ENCODE measurements at regions not wholly inside any gene's neighbourhood (a gene's known extent, or its start where the extent isn't known, plus 50 kb on each side); places are given as distances from the start of the nearest gene placed in this dataset.

- H3K4me1 Mint-ChIP-seq, result no peaks in the 10 kb centered on the region
- H3K36me3 ChIP-seq, result no peaks in the 10 kb centered on the region
- no peak for DNase-seq (ENCODE audit: low spot score)
- no peaks in the 10 kb centered on the region for H3K9me3 ChIP-seq (ENCODE audit: low read depth)
- no peaks in the 10 kb centered on the region for H3K79me2 ChIP-seq (ENCODE audit: low read depth)
- no peaks in the 10 kb centered on the region for H3K4me1 ChIP-seq
- no peak overlapping the region for H3K4me3 Mint-ChIP-seq
- no peak overlapping the region for H3K4me2 ChIP-seq
- H3K27ac Mint-ChIP-seq, result no peak overlapping the region
- peaks cover 3% of the 10 kb centered on the region for H3K9me3 Mint-ChIP-seq
- H3K27ac ChIP-seq, result no peak overlapping the region
- no peak overlapping the region for H2AFZ ChIP-seq (replicated peaks)
- no peaks in the 10 kb centered on the region for H3K36me3 Mint-ChIP-seq
- no peak overlapping the region for H3K4me3 ChIP-seq
- no peaks in the 10 kb centered on the region for H4K20me1 ChIP-seq (ENCODE audit: low read depth)
- no peaks in the 10 kb centered on the region for H3K27me3 ChIP-seq
- no peak overlapping the region for H3K9ac ChIP-seq
- H3K27me3 Mint-ChIP-seq (ENCODE audit: insufficient read depth, low read depth), result no peaks in the 10 kb centered on the region
- no peaks in the 10 kb centered on the region for H3F3A ChIP-seq (ENCODE audit: low read depth)
- TF ChIP-seq EZH2phosphoT487 (IDR thresholded peaks at IDR 0.05) (no peak), CTCF (IDR thresholded peaks at IDR 0.05) (no peak), EZH2 (IDR thresholded peaks at IDR 0.05) (no peak)
Measured at GRCh38 chr21:27648560-27648959, 681.7 kb upstream of the ADAMTS5 start.

DNA sequence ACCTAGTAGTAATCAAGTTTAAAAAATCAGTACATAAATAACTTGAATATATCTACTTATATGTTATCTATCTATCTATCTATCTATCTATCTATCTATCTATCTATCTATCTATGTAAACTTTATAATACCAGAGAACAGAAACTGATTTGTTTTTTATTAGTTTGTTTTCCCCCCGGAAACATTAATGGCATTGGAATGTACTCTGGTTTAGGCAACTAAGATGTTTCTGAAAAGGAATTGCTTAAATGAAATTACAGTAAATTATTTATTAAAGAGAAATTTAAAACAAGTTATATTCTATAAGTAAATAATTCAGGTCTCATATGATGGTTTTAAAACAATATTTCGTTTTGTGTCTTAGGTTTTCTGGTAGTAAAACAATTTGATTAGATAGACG, 681.0 kb upstream of the ADAMTS5 start:
- no peak for DNase-seq (ENCODE audit: low spot score)
- no peaks in the 10 kb centered on the region for H3K4me1 ChIP-seq
- Mint-ChIP-seq H3K27ac (no peak overlapping the region), H3K27me3 (ENCODE audit: insufficient read depth, low read depth) (no peaks in the 10 kb centered on the region), H3K4me3 (no peak overlapping the region), H3K36me3 (no peaks in the 10 kb centered on the region), H3K4me1 (no peaks in the 10 kb centered on the region), H3K9me3 (peaks cover 3% of the 10 kb centered on the region)
- no peak overlapping the region for H3K4me2 ChIP-seq
- no peaks in the 10 kb centered on the region for H4K20me1 ChIP-seq (ENCODE audit: low read depth)
- H3K4me3 ChIP-seq, result no peak overlapping the region
- no peaks in the 10 kb centered on the region for H3F3A ChIP-seq (ENCODE audit: low read depth)
- TF ChIP-seq CTCF (IDR thresholded peaks at IDR 0.05), result no peak
- no peak for TF ChIP-seq EZH2 (IDR thresholded peaks at IDR 0.05)
- TF ChIP-seq EZH2phosphoT487 (IDR thresholded peaks at IDR 0.05), result no peak
- no peaks in the 10 kb centered on the region for H3K36me3 ChIP-seq
- H3K27ac ChIP-seq, result no peak overlapping the region
- H3K9me3 ChIP-seq (ENCODE audit: low read depth), result no peaks in the 10 kb centered on the region
- no peak overlapping the region for H3K9ac ChIP-seq
- H3K27me3 ChIP-seq, result no peaks in the 10 kb centered on the region
- H3K79me2 ChIP-seq (ENCODE audit: low read depth), result no peaks in the 10 kb centered on the region
- H2AFZ ChIP-seq (replicated peaks), result no peak overlapping the region

- H4K20me1 ChIP-seq (ENCODE audit: low read depth), result no peaks in the 10 kb centered on the region
- H3K9me3 ChIP-seq (ENCODE audit: low read depth), result no peaks in the 10 kb centered on the region
- no peak overlapping the region for H2AFZ ChIP-seq (replicated peaks)
- H3K4me2 ChIP-seq, result no peak overlapping the region
- TF ChIP-seq CTCF (IDR thresholded peaks at IDR 0.05) (no peak), EZH2phosphoT487 (IDR thresholded peaks at IDR 0.05) (no peak)
- H3K27ac Mint-ChIP-seq, result no peak overlapping the region
- H3K4me3 ChIP-seq, result no peak overlapping the region
- no peaks in the 10 kb centered on the region for H3K4me1 ChIP-seq
- no peaks in the 10 kb centered on the region for H3K4me1 Mint-ChIP-seq
- no peaks in the 10 kb centered on the region for H3K27me3 ChIP-seq
- H3K36me3 Mint-ChIP-seq, result no peaks in the 10 kb centered on the region
- no peaks in the 10 kb centered on the region for H3F3A ChIP-seq (ENCODE audit: low read depth)
- no peak overlapping the region for H3K27ac ChIP-seq
- DNase-seq (ENCODE audit: low spot score), result no peak
- peaks cover 3% of the 10 kb centered on the region for H3K9me3 Mint-ChIP-seq
- H3K79me2 ChIP-seq (ENCODE audit: low read depth), result no peaks in the 10 kb centered on the region
- H3K36me3 ChIP-seq, result no peaks in the 10 kb centered on the region
- no peaks in the 10 kb centered on the region for H3K27me3 Mint-ChIP-seq (ENCODE audit: insufficient read depth, low read depth)
- no peak overlapping the region for H3K9ac ChIP-seq
- H3K4me3 Mint-ChIP-seq, result no peak overlapping the region
Measured at GRCh38 chr21:27647401-27647800, 680.5 kb upstream of the ADAMTS5 start.

GRCh38 chr21:27646691-27647090, 679.8 kb upstream of the ADAMTS5 start:
- no peaks in the 10 kb centered on the region for H3K4me1 ChIP-seq
- no peaks in the 10 kb centered on the region for H3K9me3 ChIP-seq (ENCODE audit: low read depth)
- H3K4me1 Mint-ChIP-seq, result no peaks in the 10 kb centered on the region
- TF ChIP-seq EZH2 (IDR thresholded peaks at IDR 0.05) (no peak), CTCF (IDR thresholded peaks at IDR 0.05) (no peak), EZH2phosphoT487 (IDR thresholded peaks at IDR 0.05) (no peak)
- no peak overlapping the region for H3K27ac Mint-ChIP-seq
- no peak overlapping the region for H3K4me3 Mint-ChIP-seq
- no peaks in the 10 kb centered on the region for H3F3A ChIP-seq (ENCODE audit: low read depth)
- H4K20me1 ChIP-seq (ENCODE audit: low read depth), result no peaks in the 10 kb centered on the region
- peaks cover 3% of the 10 kb centered on the region for H3K9me3 Mint-ChIP-seq
- H3K9ac ChIP-seq, result no peak overlapping the region
- no peak overlapping the region for H2AFZ ChIP-seq (replicated peaks)
- no peaks in the 10 kb centered on the region for H3K27me3 ChIP-seq
- no peaks in the 10 kb centered on the region for H3K27me3 Mint-ChIP-seq (ENCODE audit: insufficient read depth, low read depth)
- no peak overlapping the region for H3K4me2 ChIP-seq
- H3K4me3 ChIP-seq, result no peak overlapping the region
- no peaks in the 10 kb centered on the region for H3K36me3 ChIP-seq
- H3K36me3 Mint-ChIP-seq, result no peaks in the 10 kb centered on the region
- H3K79me2 ChIP-seq (ENCODE audit: low read depth), result no peaks in the 10 kb centered on the region
- H3K27ac ChIP-seq, result no peak overlapping the region
- DNase-seq (ENCODE audit: low spot score), result no peak
